Choroid plexus epithelial cell (primary cell): ENCODE measurements at regions not wholly inside any gene's neighbourhood (a gene's known extent, or its start where the extent isn't known, plus 50 kb on each side); places are given as distances from the start of the nearest gene placed in this dataset.

Experiments used
- DNase-seq: peaks from one replicate; pipeline ENCODE4 v3.0.0-alpha.2; 2010; ENCODE audit warnings: low read depth
- H3K4me3 ChIP-seq: 2 replicates; pipeline ENCODE4 v1.5.1; 2011; ENCODE audit warnings: low read depth, mild to moderate bottlenecking, control low read depth, low read length, moderate library complexity
- TF ChIP-seq, protein P1 (sequence below): conservative IDR thresholded peaks from 2 replicates; pipeline ENCODE4 v1.5.1; 2011; ENCODE audit warnings: low read depth, mild to moderate bottlenecking, control low read depth, inconsistent platforms, low read length, moderate library complexity

DNA sequence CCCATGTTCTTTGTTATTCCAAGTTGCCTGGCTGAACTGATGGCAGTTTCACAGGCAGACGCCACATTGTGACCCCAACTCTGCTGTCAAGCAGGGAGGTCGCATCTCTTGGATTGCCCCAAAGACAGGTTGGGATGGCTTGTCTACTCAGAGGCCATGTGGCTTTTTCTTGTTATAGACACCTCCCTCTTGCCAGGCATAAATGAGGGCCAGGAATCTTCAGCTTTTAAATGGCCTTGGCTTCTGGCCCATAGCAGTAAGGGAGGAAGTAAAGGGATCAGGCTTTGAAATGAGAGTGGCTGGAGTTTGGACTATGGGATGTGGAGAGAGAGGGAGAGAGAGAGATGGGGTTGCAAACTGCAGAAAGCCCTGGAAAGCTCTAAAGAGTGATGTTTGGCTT is 215.0 kb downstream of the TBX5 start:
- no peak for DNase-seq
- TF ChIP-seq, protein P1, sequence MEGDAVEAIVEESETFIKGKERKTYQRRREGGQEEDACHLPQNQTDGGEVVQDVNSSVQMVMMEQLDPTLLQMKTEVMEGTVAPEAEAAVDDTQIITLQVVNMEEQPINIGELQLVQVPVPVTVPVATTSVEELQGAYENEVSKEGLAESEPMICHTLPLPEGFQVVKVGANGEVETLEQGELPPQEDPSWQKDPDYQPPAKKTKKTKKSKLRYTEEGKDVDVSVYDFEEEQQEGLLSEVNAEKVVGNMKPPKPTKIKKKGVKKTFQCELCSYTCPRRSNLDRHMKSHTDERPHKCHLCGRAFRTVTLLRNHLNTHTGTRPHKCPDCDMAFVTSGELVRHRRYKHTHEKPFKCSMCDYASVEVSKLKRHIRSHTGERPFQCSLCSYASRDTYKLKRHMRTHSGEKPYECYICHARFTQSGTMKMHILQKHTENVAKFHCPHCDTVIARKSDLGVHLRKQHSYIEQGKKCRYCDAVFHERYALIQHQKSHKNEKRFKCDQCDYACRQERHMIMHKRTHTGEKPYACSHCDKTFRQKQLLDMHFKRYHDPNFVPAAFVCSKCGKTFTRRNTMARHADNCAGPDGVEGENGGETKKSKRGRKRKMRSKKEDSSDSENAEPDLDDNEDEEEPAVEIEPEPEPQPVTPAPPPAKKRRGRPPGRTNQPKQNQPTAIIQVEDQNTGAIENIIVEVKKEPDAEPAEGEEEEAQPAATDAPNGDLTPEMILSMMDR = no peak
- H3K4me3 ChIP-seq = no peak overlapping the region

DNA sequence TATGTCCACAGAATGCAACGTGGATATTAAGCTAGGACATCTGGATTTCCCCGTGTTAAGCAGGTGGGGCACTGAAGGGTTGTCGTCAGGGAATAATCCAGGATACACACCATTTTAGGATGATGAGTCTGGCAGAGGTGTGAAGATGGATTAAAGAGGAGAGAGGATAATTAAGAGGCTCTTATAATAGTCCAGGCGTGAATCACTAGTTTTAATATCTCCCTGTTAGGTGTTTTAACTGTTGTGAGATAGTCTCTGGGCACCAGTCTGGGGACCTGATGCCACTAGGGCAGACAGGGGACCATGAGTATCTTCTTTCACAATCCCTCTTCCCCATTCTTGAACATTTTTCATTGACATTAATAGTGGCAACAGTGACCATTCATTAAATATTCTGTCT is 216.7 kb downstream of the TBX5 start:
- DNase-seq = no peak
- H3K4me3 ChIP-seq = no peak overlapping the region
- TF ChIP-seq, protein P1 = no peak

GRCh38 chr12:114186241-114187002 is 219.5 kb downstream of the TBX5 start:
- DNase-seq = no peak
- TF ChIP-seq, protein P1 = no peak

GRCh38 chr12:114185036-114185435 is 218.9 kb upstream of the RBM19 start:
- TF ChIP-seq, protein P1 = no peak
- no peak for DNase-seq

More at GRCh38 chr12:114186241-114187002, 219.5 kb downstream of the TBX5 start:
- no peak overlapping the region for H3K4me3 ChIP-seq

GRCh38 chr12:114174326-114174725 is 208.2 kb upstream of the RBM19 start:
- no peak for DNase-seq
- H3K4me3 ChIP-seq = no peak overlapping the region
- TF ChIP-seq, protein P1 = no peak

More at GRCh38 chr12:114185036-114185435, 218.9 kb upstream of the RBM19 start:
- H3K4me3 ChIP-seq = no peak overlapping the region

DNA sequence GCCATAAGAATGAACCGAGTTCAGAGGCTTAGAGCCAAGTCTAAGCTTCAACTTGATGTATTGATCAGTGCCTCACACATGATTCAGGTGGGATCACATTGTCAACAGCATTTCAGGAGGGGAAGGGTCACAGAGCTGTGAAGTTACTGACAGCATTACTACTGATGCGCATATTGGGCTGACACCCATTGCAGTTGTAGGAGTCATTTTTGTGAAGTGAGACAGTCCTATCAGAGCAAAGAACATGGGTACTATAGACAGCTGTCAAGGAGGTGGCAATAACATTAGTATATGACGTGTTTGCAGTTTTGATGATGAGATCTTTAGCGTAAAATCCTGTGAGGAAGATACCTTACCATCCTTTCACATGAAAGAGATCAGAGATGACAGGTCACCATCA is 206.0 kb upstream of the RBM19 start:
- TF ChIP-seq, protein P1 = no peak
- DNase-seq = no peak
- H3K4me3 ChIP-seq = no peak overlapping the region

GRCh38 chr12:114168061-114168460 is 201.9 kb upstream of the RBM19 start:
- TF ChIP-seq, protein P1 = no peak
- H3K4me3 ChIP-seq = no peak overlapping the region
- DNase-seq = no peak
